ENCODE measurements at regions not wholly inside any gene's neighbourhood (a gene's known extent, or its start where the extent isn't known, plus 50 kb on each side); places are given as distances from the start of the nearest gene placed in this dataset.
"Not testable (repeated sequence)": the region's sequence is repeated elsewhere in the genome, so short reads cannot be mapped to it uniquely, and the experiment has no call there.

- H3K36me3 ChIP-seq, H4K20me1 ChIP-seq, H3K4me1 ChIP-seq, H3K4me3 ChIP-seq, H3K27ac ChIP-seq, H3K27me3 ChIP-seq, H3K9me3 ChIP-seq, H3K4me2 ChIP-seq, H3K9ac ChIP-seq: not testable (repeated sequence)
Observed at GRCh38 chr15:20473465-20473864, 68.1 kb downstream of the GOLGA6L6 start.

GRCh38 chr15:20472983-20473382 is 68.6 kb downstream of the GOLGA6L6 start:
- H3K36me3 ChIP-seq, H3K9me3 ChIP-seq, H3K27ac ChIP-seq, H4K20me1 ChIP-seq, H3K27me3 ChIP-seq, H3K4me1 ChIP-seq, H3K4me3 ChIP-seq, H3K4me2 ChIP-seq, H3K9ac ChIP-seq: not testable (repeated sequence)

- not testable (repeated sequence) for H4K20me1 ChIP-seq, H3K9ac ChIP-seq, H3K36me3 ChIP-seq, H3K27ac ChIP-seq, H3K4me3 ChIP-seq, H3K9me3 ChIP-seq, H3K4me1 ChIP-seq, H3K4me2 ChIP-seq, H3K27me3 ChIP-seq
Observed at GRCh38 chr15:20470810-20471209, 70.8 kb downstream of the GOLGA6L6 start.

GRCh38 chr15:20441138-20441537 is 100.5 kb downstream of the GOLGA6L6 start:
- H3K27me3 ChIP-seq, H3K4me2 ChIP-seq, H3K4me1 ChIP-seq, H3K9ac ChIP-seq, H3K9me3 ChIP-seq, H3K27ac ChIP-seq, H3K4me3 ChIP-seq, H3K36me3 ChIP-seq, H4K20me1 ChIP-seq: not testable (repeated sequence)

GRCh38 chr15:20440390-20440789 is 101.2 kb downstream of the GOLGA6L6 start:
- H3K9ac ChIP-seq, H3K9me3 ChIP-seq, H3K36me3 ChIP-seq, H4K20me1 ChIP-seq, H3K4me2 ChIP-seq, H3K4me3 ChIP-seq, H3K27me3 ChIP-seq, H3K4me1 ChIP-seq, H3K27ac ChIP-seq: not testable (repeated sequence)

- H3K9ac ChIP-seq, H3K36me3 ChIP-seq, H3K27me3 ChIP-seq, H3K4me1 ChIP-seq, H3K4me3 ChIP-seq, H3K27ac ChIP-seq, H4K20me1 ChIP-seq, H3K9me3 ChIP-seq, H3K4me2 ChIP-seq: not testable (repeated sequence)
Observed at GRCh38 chr15:20439111-20439510, 102.5 kb downstream of the GOLGA6L6 start.

- H3K27me3 ChIP-seq, H4K20me1 ChIP-seq, H3K4me1 ChIP-seq, H3K9me3 ChIP-seq, H3K27ac ChIP-seq, H3K4me2 ChIP-seq, H3K9ac ChIP-seq, H3K4me3 ChIP-seq, H3K36me3 ChIP-seq: not testable (repeated sequence)
Observed at GRCh38 chr15:20438255-20438654, 103.3 kb downstream of the GOLGA6L6 start.

- H3K4me1 ChIP-seq, H4K20me1 ChIP-seq, H3K4me3 ChIP-seq, H3K9me3 ChIP-seq, H3K9ac ChIP-seq, H3K27me3 ChIP-seq, H3K4me2 ChIP-seq, H3K27ac ChIP-seq, H3K36me3 ChIP-seq: not testable (repeated sequence)
Observed at GRCh38 chr15:20433468-20433867, 108.1 kb downstream of the GOLGA6L6 start.

GRCh38 chr15:20430495-20430894 is 111.1 kb downstream of the GOLGA6L6 start:
- not testable (repeated sequence) for H3K4me1 ChIP-seq, H3K4me2 ChIP-seq, H3K27me3 ChIP-seq, H3K27ac ChIP-seq, H4K20me1 ChIP-seq, H3K9ac ChIP-seq, H3K36me3 ChIP-seq, H3K4me3 ChIP-seq, H3K9me3 ChIP-seq

GRCh38 chr15:20420710-20421109 is 120.9 kb downstream of the GOLGA6L6 start:
- not testable (repeated sequence) for H3K9me3 ChIP-seq, H3K9ac ChIP-seq, H3K4me2 ChIP-seq, H3K4me1 ChIP-seq, H4K20me1 ChIP-seq, H3K4me3 ChIP-seq, H3K27ac ChIP-seq, H3K36me3 ChIP-seq, H3K27me3 ChIP-seq

- H3K4me2 ChIP-seq, H3K27me3 ChIP-seq, H3K36me3 ChIP-seq, H3K4me3 ChIP-seq, H3K9ac ChIP-seq, H3K4me1 ChIP-seq, H3K27ac ChIP-seq, H4K20me1 ChIP-seq: not testable (repeated sequence)
- H3K9me3 ChIP-seq, result 0 out of 2 replicates have a peak, but pooled peaks cover 11% of the 10 kb centered on the region
Observed at GRCh38 chr15:20416618-20417017, 125.0 kb downstream of the GOLGA6L6 start.

- H3K27ac ChIP-seq, H3K27me3 ChIP-seq, H3K36me3 ChIP-seq, H3K4me2 ChIP-seq, H3K4me3 ChIP-seq, H3K4me1 ChIP-seq, H3K9ac ChIP-seq, H4K20me1 ChIP-seq: not testable (repeated sequence)
- H3K9me3 ChIP-seq, result peaks cover 22% of the 10 kb centered on the region
Observed at GRCh38 chr15:20409667-20410198, 131.9 kb downstream of the GOLGA6L6 start.
